Endothelial cell of umbilical vein (primary cell): ENCODE measurements at regions not wholly inside any gene's neighbourhood (a gene's known extent, or its start where the extent isn't known, plus 50 kb on each side); places are given as distances from the start of the nearest gene placed in this dataset.

Source experiments
- BruUV-seq: library from RNA; stranded (reverse); fragments of 400-500 nt; replicated peaks from 2 replicates; lab custom pipeline; 2021; lab: Mats Ljungman, UMichigan
- CTCF ChIA-PET: fragments of 300-600, 350-600 bp; sonication (Branson Sonifier 250); formaldehyde crosslinking; loops from one replicate; lab custom pipeline; 2021; ENCODE audit warnings: antibody characterized with exemption, inconsistent platforms; lab: Charles Lee
- POLR2A ChIA-PET: fragments of 300-600, 350-600 bp; sonication (Branson Sonifier 250); formaldehyde crosslinking; loops from one replicate; lab custom pipeline; 2021; ENCODE audit warnings: antibody characterized with exemption, inconsistent platforms; lab: Charles Lee
- DNase-seq: peaks from one replicate; pipeline ENCODE4 v3.0.0-alpha.2; 2011; ENCODE audit warnings: low read depth, low spot score
- FAIRE-seq: peaks from 2 replicates; lab custom pipeline; 2011; peaks lifted over from hg19 to GRCh38; lab: Jason Lieb, UNC
- H2AFZ ChIP-seq: 2 replicates; pipeline ENCODE4 v1.6.0; 2012; ENCODE audit warnings: low read depth, low read length, control low read depth, inconsistent platforms
- H3K27ac ChIP-seq: 2 replicates; pipeline ENCODE4 v1.5.1; 2011; ENCODE audit warnings: low read depth, mild to moderate bottlenecking, control low read depth, low read length, moderate library complexity; ENCODE audit not compliant: insufficient read depth
- H3K27me3 ChIP-seq, 2 experiments: 2 replicates each; pipeline versions ENCODE4 v1.6.0 to v1.6.1; 2011; ENCODE audit warnings: low read length in 2 of 2, mixed read lengths in 1 of 2; ENCODE audit not compliant: control insufficient read depth in 2 of 2, insufficient read depth in 2 of 2
- H3K36me3 ChIP-seq, 2 experiments: 2 replicates in 1 of 2; 3 replicates in 1 of 2; pipeline ENCODE4 v1.5.1; 2011; ENCODE audit warnings: low read length in 2 of 2, mild to moderate bottlenecking in 1 of 2, moderate library complexity in 1 of 2; ENCODE audit not compliant: control insufficient read depth in 2 of 2, insufficient read depth in 2 of 2; ENCODE audit errors: extremely low read depth in 1 of 2
- H3K4me1 ChIP-seq: 3 replicates; pipeline ENCODE4 v1.5.1; 2011; ENCODE audit warnings: mild to moderate bottlenecking, low read length; ENCODE audit not compliant: control insufficient read depth, insufficient read depth; ENCODE audit errors: extremely low read depth
- H3K4me2 ChIP-seq: 2 replicates; pipeline ENCODE4 v1.6.1; 2011; ENCODE audit warnings: low read length, control low read depth, mixed read lengths; ENCODE audit not compliant: insufficient read depth
- H3K4me3 ChIP-seq, 3 experiments: fragments of 200-600 bp in 1 of 3; sonication (generic), shearing (Covaris generic) in 1 of 3; replicated peaks in 1 of 3; 2 replicates each; pipeline ENCODE4 v1.5.1; 2011 to 2016; ENCODE audit warnings: control low read depth in 3 of 3, low read length in 3 of 3, mild to moderate bottlenecking in 2 of 3, inconsistent platforms in 1 of 3, low read depth in 1 of 3, moderate library complexity in 1 of 3; ENCODE audit not compliant: insufficient read depth in 1 of 3
- H3K79me2 ChIP-seq: 2 replicates; pipeline ENCODE4 v1.6.0; 2012; ENCODE audit warnings: low read length, inconsistent platforms; ENCODE audit not compliant: control insufficient read depth, insufficient read depth
- H3K9ac ChIP-seq: replicated peaks from 2 replicates; pipeline ENCODE3; 2011; ENCODE audit warnings: low read length, control low read depth; ENCODE audit not compliant: insufficient read depth; ENCODE audit errors: extremely low read depth
- H3K9me1 ChIP-seq: replicated peaks from 3 replicates; pipeline ENCODE4 v1.6.0; 2011; ENCODE audit warnings: mild to moderate bottlenecking, low read length; ENCODE audit not compliant: control insufficient read depth, insufficient read depth; ENCODE audit errors: extremely low read depth
- H3K9me3 ChIP-seq: replicated peaks from 2 replicates; pipeline ENCODE4 v1.5.1; 2012; ENCODE audit warnings: low read length, inconsistent platforms; ENCODE audit not compliant: control insufficient read depth, insufficient read depth
- H4K20me1 ChIP-seq: replicated peaks from 2 replicates; pipeline ENCODE3; 2011; ENCODE audit warnings: mild to moderate bottlenecking, low read length; ENCODE audit not compliant: control insufficient read depth, insufficient read depth; ENCODE audit errors: extremely low read depth
- CTCF ChIP-seq, 2 donors: IDR thresholded peaks; 1 replicate in 1 of 2; 2 replicates in 1 of 2; pipeline ENCODE4 v1.5.1; 2011; ENCODE audit warnings: low read length in 2 of 2, mild to moderate bottlenecking in 2 of 2, moderate library complexity in 2 of 2, control low read depth in 1 of 2, inconsistent platforms in 1 of 2, low read depth in 1 of 2; ENCODE audit not compliant: insufficient read depth in 1 of 2; ENCODE audit errors: extremely low read depth in 1 of 2
- EZH2 ChIP-seq: IDR thresholded peaks from 2 replicates; pipeline ENCODE4 v1.6.1; 2012; ENCODE audit warnings: borderline replicate concordance, low read depth, mild to moderate bottlenecking, moderate library complexity, low read length, inconsistent platforms; ENCODE audit not compliant: severe bottlenecking
- FOS ChIP-seq: IDR thresholded peaks from 2 replicates; pipeline ENCODE4 v1.6.1; 2011; ENCODE audit warnings: mild to moderate bottlenecking, low read length, moderate library complexity, borderline replicate concordance; ENCODE audit not compliant: insufficient read depth
- GATA2 ChIP-seq: IDR thresholded peaks from 2 replicates; pipeline ENCODE4 v1.7.0; 2011; ENCODE audit warnings: low read depth, mild to moderate bottlenecking, moderate library complexity, mixed read lengths, low read length; ENCODE audit not compliant: insufficient read length, insufficient read depth
- JUN ChIP-seq: IDR thresholded peaks from 2 replicates; pipeline ENCODE4 v1.6.1; 2011; ENCODE audit warnings: borderline replicate concordance, low read depth; ENCODE audit not compliant: insufficient read length, insufficient read depth
- MAX ChIP-seq: IDR thresholded peaks from 2 replicates; pipeline ENCODE4 v1.6.1; 2011; ENCODE audit not compliant: insufficient read depth, insufficient read length
- MYC ChIP-seq: IDR thresholded peaks from one replicate; pipeline ENCODE4 v1.6.1; 2011; ENCODE audit warnings: mild to moderate bottlenecking, low read depth, low read length
- POLR2A ChIP-seq: IDR thresholded peaks from 2 replicates; pipeline ENCODE4 v1.6.1; 2012; ENCODE audit warnings: low read depth, mild to moderate bottlenecking, control low read depth, low read length
- POLR2AphosphoS5 ChIP-seq: IDR thresholded peaks from 2 replicates; pipeline ENCODE4 v1.6.1; 2012; ENCODE audit warnings: low read depth, mild to moderate bottlenecking, control low read depth, low read length, moderate library complexity; ENCODE audit not compliant: insufficient read depth
- dilution Hi-C: fragments of 300-500 bp; cut with MboI; formaldehyde crosslinking; loops from one replicate; pipeline ENCODE4 v1.15.0; 2019; ENCODE audit warnings: low sequenced_read_pairs; ENCODE audit not compliant: extremely low pct_ligation_motif_present
- intact Hi-C: fragments of 100-400 bp; cut with micrococcal nuclease; formaldehyde crosslinking; loops from one replicate; pipeline ENCODE4 v1.10.0; 2022

GRCh38 chr5:1654786-1655495, 131.2 kb upstream of the LPCAT1 start:
- dilution Hi-C loops (no loop called here), intact Hi-C loops (no loop called here)
- no peaks in the 10 kb centered on the region for H3K4me1 ChIP-seq
- H2AFZ ChIP-seq, result no peak overlapping the region
- H4K20me1 ChIP-seq, result no peaks in the 10 kb centered on the region
- no peak overlapping the region for H3K4me2 ChIP-seq
- H3K27ac ChIP-seq, result no peak overlapping the region
- H3K4me3 ChIP-seq, result no peak overlapping the region
- H3K9me3 ChIP-seq, result no peaks in the 10 kb centered on the region
- BruUV-seq, result no TSS peak
- H3K9ac ChIP-seq, result no peak overlapping the region
- POLR2A ChIA-PET, result no interaction called here
- DNase-seq, result no peak
- H3K79me2 ChIP-seq, result no peaks in the 10 kb centered on the region
- CTCF ChIA-PET, result interaction anchor here (1.0 to 2.4 kb wide), 4 partner anchors 10 to 487 kb away, joined by 3 to 11 read pairs (median 4); no protein-coding TSS in a partner anchor
- H3K9me1 ChIP-seq, result no peaks in the 10 kb centered on the region
- peaks cover 4 to 12% of the 10 kb centered on the region in 2 experiments for H3K27me3 ChIP-seq
- TF ChIP-seq MAX (no peak), POLR2AphosphoS5 (no peak), POLR2A (no peak), JUN (no peak), FOS (no peak), MYC (no peak), EZH2 (no peak), CTCF (IDR thresholded peaks at IDR 0.05; ENCODE audit: extremely low read depth in 1 of 2, insufficient read depth in 1 of 2, low read depth in 1 of 2, low read length in 2 of 2) (no peak), GATA2 (no peak)
- no peak for FAIRE-seq
- H3K36me3 ChIP-seq, result no peaks in the 10 kb centered on the region
